ENCODE measurements at regions not wholly inside any gene's neighbourhood (a gene's known extent, or its start where the extent isn't known, plus 50 kb on each side); places are given as distances from the start of the nearest gene placed in this dataset.
"Not testable (repeated sequence)": the region's sequence is repeated elsewhere in the genome, so short reads cannot be mapped to it uniquely, and the experiment has no call there.

GRCh38 chr1:213324859-213325258, 273.8 kb downstream of the RPS6KC1 start:
- DNase-seq = no peak

GRCh38 chr1:213325482-213325881, 274.4 kb downstream of the RPS6KC1 start:
- no peak for DNase-seq

- peak; percentile 41 for DNase-seq
Observed at GRCh38 chr1:213326281-213327016, 275.4 kb downstream of the RPS6KC1 start.

GRCh38 chr1:213327017-213327667, 276.1 kb downstream of the RPS6KC1 start:
- no peak for DNase-seq

- DNase-seq = no peak
Observed at GRCh38 chr1:213329406-213330008, 278.5 kb downstream of the RPS6KC1 start.

- DNase-seq = no peak
Observed at GRCh38 chr1:213330281-213330680, 279.2 kb downstream of the RPS6KC1 start.

GRCh38 chr1:213331631-213332175, 280.7 kb downstream of the RPS6KC1 start:
- DNase-seq = no peak

- DNase-seq = no peak
Observed at GRCh38 chr1:213332491-213332890, 281.4 kb downstream of the RPS6KC1 start.

- DNase-seq = no peak
Observed at GRCh38 chr1:213333121-213333520, 282.1 kb downstream of the RPS6KC1 start.

GRCh38 chr1:213335084-213335483, 284.0 kb downstream of the RPS6KC1 start:
- no peak for DNase-seq

- no peak for DNase-seq
Observed at GRCh38 chr1:213337025-213337678, 286.1 kb downstream of the RPS6KC1 start.

- DNase-seq = no peak
Observed at GRCh38 chr1:213340593-213340992, 289.6 kb downstream of the RPS6KC1 start.

GRCh38 chr1:213345621-213346020, 294.6 kb downstream of the RPS6KC1 start:
- no peak for DNase-seq

- DNase-seq = no peak
Observed at GRCh38 chr1:213357403-213357802, 306.4 kb downstream of the RPS6KC1 start.

- not testable (repeated sequence) for DNase-seq
Observed at GRCh38 chr1:213358368-213358767, 307.3 kb downstream of the RPS6KC1 start.

GRCh38 chr1:213362598-213362997, 311.6 kb downstream of the RPS6KC1 start:
- DNase-seq = no peak

GRCh38 chr1:213366141-213366831, 315.2 kb downstream of the RPS6KC1 start:
- no peak for DNase-seq

GRCh38 chr1:213369465-213369864, 318.4 kb downstream of the RPS6KC1 start:
- DNase-seq = peak; percentile 20

GRCh38 chr1:213370523-213370922, 319.5 kb downstream of the RPS6KC1 start:
- no peak for DNase-seq

GRCh38 chr1:213371525-213371846, 320.4 kb downstream of the RPS6KC1 start:
- DNase-seq = no peak

GRCh38 chr1:213371847-213372619, 321.0 kb downstream of the RPS6KC1 start:
- DNase-seq = no peak

- peak; percentile 36 for DNase-seq
Observed at GRCh38 chr1:213374369-213374768, 323.3 kb downstream of the RPS6KC1 start.
